B cell (primary cell): ENCODE measurements at regions not wholly inside any gene's neighbourhood (a gene's known extent, or its start where the extent isn't known, plus 50 kb on each side); places are given as distances from the start of the nearest gene placed in this dataset.

Experiments
- ATAC-seq: fragments of 200-7000 bp; cut with Tn5 transposase; one replicate; pipeline ENCODE4 v1.10.0; 2021; ENCODE audit warnings: low read depth, mild to moderate bottlenecking, moderate number of reproducible peaks, moderate library complexity
- CTCF ChIA-PET: fragments of 350-600 bp; sonication (Branson Sonifier 250); formaldehyde crosslinking; loops from one replicate; lab custom pipeline; 2021; ENCODE audit warnings: antibody characterized with exemption, inconsistent platforms; lab: Charles Lee
- POLR2A ChIA-PET: fragments of 350-600 bp; sonication (Branson Sonifier 250); formaldehyde crosslinking; loops from one replicate; lab custom pipeline; 2021; ENCODE audit warnings: antibody characterized with exemption; lab: Charles Lee
- DNase-seq: peaks from one replicate; pipeline ENCODE4 v3.0.0; 2013
- H2AFZ ChIP-seq: 2 replicates; pipeline ENCODE4 v1.6.1; 2012; ENCODE audit warnings: mild to moderate bottlenecking, low read depth, low read length; ENCODE audit not compliant: insufficient read depth, poor library complexity, severe bottlenecking
- H3K27ac ChIP-seq, 2 donors: 1 replicate in 1 of 2; 2 replicates in 1 of 2; pipeline ENCODE4 v1.5.1; 2012 to 2013; ENCODE audit warnings: low read length in 2 of 2, mild to moderate bottlenecking in 2 of 2, moderate library complexity in 1 of 2
- H3K27me3 ChIP-seq, 4 experiments: fragments of 200-600 bp in 1 of 4; sonication (generic) in 1 of 4; replicated peaks in 1 of 4; 1 replicate in 2 of 4; 2 replicates in 2 of 4; pipeline versions ENCODE4 v1.6.1 to v1.7.0; 2013 to 2016; ENCODE audit warnings: low read length in 3 of 4, mild to moderate bottlenecking in 2 of 4, mixed read lengths in 1 of 4, moderate library complexity in 1 of 4; ENCODE audit not compliant: insufficient read depth in 4 of 4, control insufficient read depth in 3 of 4; ENCODE audit errors: control extremely low read depth in 1 of 4
- H3K36me3 ChIP-seq, 2 experiments: replicated peaks in 1 of 2; 1 replicate in 1 of 2; 2 replicates in 1 of 2; pipeline versions ENCODE4 v1.6.1 to v1.7.1; 2013; ENCODE audit warnings: low read length in 1 of 2; ENCODE audit not compliant: insufficient read depth in 2 of 2, control insufficient read depth in 1 of 2; ENCODE audit errors: control extremely low read depth in 1 of 2, extremely low read depth in 1 of 2
- H3K4me1 ChIP-seq, 2 donors: fragments of 200-600 bp in 1 of 2; sonication (generic) in 1 of 2; 1 replicate in 1 of 2; 2 replicates in 1 of 2; pipeline versions ENCODE4 v1.5.1 to v1.6.1; 2013 to 2017; ENCODE audit warnings: low read length in 2 of 2; ENCODE audit not compliant: control insufficient read depth in 2 of 2, insufficient read depth in 2 of 2
- H3K4me2 ChIP-seq: replicated peaks from 2 replicates; pipeline ENCODE3; 2012; ENCODE audit warnings: mild to moderate bottlenecking, low read depth, low read length; ENCODE audit not compliant: poor library complexity, severe bottlenecking
- H3K4me3 ChIP-seq, 5 experiments: fragments of 200-600 bp in 1 of 5; sonication (generic) in 1 of 5; 1 replicate in 3 of 5; 2 replicates in 2 of 5; pipeline versions ENCODE4 v1.5.1 to v1.7.0; 2011 to 2016; ENCODE audit warnings: low read length in 4 of 5, mild to moderate bottlenecking in 4 of 5, low read depth in 2 of 5, control low read depth in 1 of 5, moderate library complexity in 1 of 5; ENCODE audit not compliant: insufficient read depth in 1 of 5; ENCODE audit errors: control extremely low read depth in 1 of 5, extremely low read depth in 1 of 5
- H3K79me2 ChIP-seq: fragments of 200-600 bp; sonication (generic); one replicate; pipeline ENCODE4 v1.6.0; 2016; ENCODE audit warnings: low read length; ENCODE audit not compliant: control insufficient read depth, insufficient read depth
- H3K9ac ChIP-seq: fragments of 200-600 bp; sonication (generic); 2 replicates; pipeline ENCODE4 v1.6.1; 2017; ENCODE audit warnings: mild to moderate bottlenecking, low read length, moderate library complexity
- H3K9me3 ChIP-seq, 3 donors: one replicate each; pipeline versions ENCODE4 v1.6.1 to v1.7.1; 2013; ENCODE audit warnings: low read length in 2 of 3; ENCODE audit not compliant: control insufficient read depth in 2 of 3, insufficient read depth in 1 of 3; ENCODE audit errors: control extremely low read depth in 1 of 3
- H4K20me1 ChIP-seq: 2 replicates; pipeline ENCODE4 v1.6.0; 2012; ENCODE audit warnings: mild to moderate bottlenecking, low read length; ENCODE audit not compliant: insufficient read depth, control insufficient read depth, poor library complexity, severe bottlenecking
- H3K27ac Mint-ChIP-seq: one replicate; pipeline ENCODE4 v1.8.0; 2021; ENCODE audit warnings: mixed read lengths
- H3K27me3 Mint-ChIP-seq: one replicate; pipeline ENCODE4 v1.8.0; 2021; ENCODE audit warnings: mixed read lengths
- H3K4me1 Mint-ChIP-seq: one replicate; pipeline ENCODE4 v1.8.0; 2021; ENCODE audit warnings: mixed read lengths
- H3K4me3 Mint-ChIP-seq: one replicate; pipeline ENCODE4 v1.8.0; 2021; ENCODE audit warnings: mixed read lengths
- H3K9me3 Mint-ChIP-seq: one replicate; pipeline ENCODE4 v1.8.0; 2022; ENCODE audit warnings: mixed read lengths; ENCODE audit not compliant: insufficient read depth
- EZH2 ChIP-seq: IDR thresholded peaks from 2 replicates; pipeline ENCODE4 v1.6.1; 2012; ENCODE audit warnings: borderline replicate concordance, low read depth, mild to moderate bottlenecking, moderate library complexity, low read length; ENCODE audit not compliant: insufficient read depth, poor library complexity, severe bottlenecking
- WGBS: methylation state at CpG from one replicate; pipeline ENCODE4 v1.1.5; 2013; ENCODE audit warnings: missing lambda C conversion rate; ENCODE audit not compliant: insufficient coverage; 5-methylcytosine and 5-hydroxymethylcytosine counted together
- intact Hi-C: fragments of 100-400 bp; cut with micrococcal nuclease; formaldehyde crosslinking; loops from one replicate; pipeline ENCODE4 v1.10.0; 2022
- TF ChIP-seq, protein P1 (sequence below): fragments of 200-600 bp; IDR thresholded peaks from one replicate; pipeline ENCODE4 v1.8.0; 2022; ENCODE audit warnings: antibody characterized with exemption, mild to moderate bottlenecking

DNA sequence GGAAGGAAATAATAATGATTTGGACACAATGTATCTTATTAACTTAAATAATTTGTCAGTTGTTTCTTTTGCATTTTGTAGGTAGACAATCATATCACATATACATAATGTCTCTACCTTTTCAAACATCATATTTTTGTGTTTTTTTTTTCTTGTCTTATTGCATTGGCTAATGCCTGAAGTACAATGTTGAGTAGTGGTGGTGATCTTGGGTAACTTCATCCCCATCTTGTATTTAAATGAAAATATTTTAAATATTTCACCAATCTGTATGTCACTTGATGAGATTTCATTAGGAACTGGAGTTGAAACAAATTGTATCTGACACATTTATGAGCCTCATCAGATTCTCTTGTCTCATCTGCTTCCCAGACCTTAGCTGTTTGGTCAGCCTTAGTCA lies 109.7 kb upstream of the LHX5 start:
- Histone ChIP-seq H4K20me1 (no peaks in the 10 kb centered on the region), H3K9ac (no peak overlapping the region), H3K4me3 (no peak overlapping the region), H2AFZ (no peak overlapping the region), H3K9me3 (peaks cover 0 to 10% (median 0%) of the 10 kb centered on the region in 3 donors), H3K4me2 (no peak overlapping the region), H3K27me3 (peaks cover 0 to 13% (median 1%) of the 10 kb centered on the region in 4 experiments), H3K4me1 (no peaks in the 10 kb centered on the region), H3K27ac (no peak overlapping the region), H3K36me3 (no peaks in the 10 kb centered on the region), H3K79me2 (no peaks in the 10 kb centered on the region)
- ATAC-seq = no peak
- DNase-seq = no peak
- TF ChIP-seq EZH2 = no peak
- TF ChIP-seq, protein P1, sequence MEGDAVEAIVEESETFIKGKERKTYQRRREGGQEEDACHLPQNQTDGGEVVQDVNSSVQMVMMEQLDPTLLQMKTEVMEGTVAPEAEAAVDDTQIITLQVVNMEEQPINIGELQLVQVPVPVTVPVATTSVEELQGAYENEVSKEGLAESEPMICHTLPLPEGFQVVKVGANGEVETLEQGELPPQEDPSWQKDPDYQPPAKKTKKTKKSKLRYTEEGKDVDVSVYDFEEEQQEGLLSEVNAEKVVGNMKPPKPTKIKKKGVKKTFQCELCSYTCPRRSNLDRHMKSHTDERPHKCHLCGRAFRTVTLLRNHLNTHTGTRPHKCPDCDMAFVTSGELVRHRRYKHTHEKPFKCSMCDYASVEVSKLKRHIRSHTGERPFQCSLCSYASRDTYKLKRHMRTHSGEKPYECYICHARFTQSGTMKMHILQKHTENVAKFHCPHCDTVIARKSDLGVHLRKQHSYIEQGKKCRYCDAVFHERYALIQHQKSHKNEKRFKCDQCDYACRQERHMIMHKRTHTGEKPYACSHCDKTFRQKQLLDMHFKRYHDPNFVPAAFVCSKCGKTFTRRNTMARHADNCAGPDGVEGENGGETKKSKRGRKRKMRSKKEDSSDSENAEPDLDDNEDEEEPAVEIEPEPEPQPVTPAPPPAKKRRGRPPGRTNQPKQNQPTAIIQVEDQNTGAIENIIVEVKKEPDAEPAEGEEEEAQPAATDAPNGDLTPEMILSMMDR = no peak
- no peaks in the 10 kb centered on the region for H3K4me1 Mint-ChIP-seq
- no peak overlapping the region for H3K27ac Mint-ChIP-seq
- POLR2A ChIA-PET = no interaction called here
- CTCF ChIA-PET = no interaction called here
- intact Hi-C loops = no loop called here
- H3K27me3 Mint-ChIP-seq = peaks cover 41% of the 10 kb centered on the region
- H3K9me3 Mint-ChIP-seq = peaks cover 4% of the 10 kb centered on the region
- H3K4me3 Mint-ChIP-seq = no peak overlapping the region

DNA sequence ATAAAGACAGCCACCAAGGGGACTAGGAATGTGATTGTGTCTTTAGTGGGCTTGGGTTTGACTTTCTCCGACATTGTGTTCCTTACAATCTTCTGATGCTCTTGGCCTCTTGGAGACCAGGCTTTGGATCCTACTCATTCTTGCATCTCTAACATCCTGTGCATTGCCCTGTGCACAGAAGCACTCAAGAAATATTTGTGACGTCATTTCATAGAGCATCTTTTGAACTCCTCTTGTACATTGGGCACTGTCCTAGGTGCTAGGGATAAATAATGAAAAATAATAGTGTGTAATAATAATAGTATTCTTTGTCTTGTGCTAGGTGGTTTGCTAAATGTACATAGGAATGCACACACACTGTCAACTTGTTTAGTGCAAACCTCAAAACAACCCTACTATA lies 108.8 kb upstream of the LHX5 start:
- H3K9me3 ChIP-seq = peaks cover 0 to 10% (median 0%) of the 10 kb centered on the region in 3 donors
- H3K4me3 Mint-ChIP-seq = no peak overlapping the region
- no peaks in the 10 kb centered on the region for H3K79me2 ChIP-seq
- H3K4me3 ChIP-seq = no peak overlapping the region
- no peak overlapping the region for H3K9ac ChIP-seq
- H3K9me3 Mint-ChIP-seq = peaks cover 4% of the 10 kb centered on the region
- ChIA-PET CTCF (no interaction called here), POLR2A (no interaction called here)
- H3K27me3 Mint-ChIP-seq = peaks cover 43% of the 10 kb centered on the region
- ATAC-seq (no peak), DNase-seq (no peak)
- no peaks in the 10 kb centered on the region for H3K4me1 Mint-ChIP-seq
- TF ChIP-seq EZH2 = no peak
- TF ChIP-seq, protein P1 = no peak
- H4K20me1 ChIP-seq = no peaks in the 10 kb centered on the region
- WGBS = 100% methylated on average over 1 of the region's 2 CpGs
- H3K27ac Mint-ChIP-seq = no peak overlapping the region
- no peaks in the 10 kb centered on the region for H3K4me1 ChIP-seq
- no peak overlapping the region for H2AFZ ChIP-seq
- intact Hi-C loops = no loop called here
- no peaks in the 10 kb centered on the region for H3K36me3 ChIP-seq
- peaks cover 0 to 10% (median 1%) of the 10 kb centered on the region in 4 experiments for H3K27me3 ChIP-seq
- H3K4me2 ChIP-seq = no peak overlapping the region
- H3K27ac ChIP-seq = no peak overlapping the region
